Mesendoderm (in vitro differentiated cells): ENCODE measurements at regions not wholly inside any gene's neighbourhood (a gene's known extent, or its start where the extent isn't known, plus 50 kb on each side); places are given as distances from the start of the nearest gene placed in this dataset.

Experiments
- DNase-seq: peaks from one replicate; pipeline ENCODE4 v3.0.0; 2013
- H2AK5ac ChIP-seq: 2 replicates; pipeline ENCODE4 v1.6.1; 2013; ENCODE audit warnings: low read length, inconsistent platforms
- H2BK120ac ChIP-seq: 2 replicates; pipeline ENCODE4 v1.6.1; 2013; ENCODE audit warnings: low read depth, mild to moderate bottlenecking, low read length, moderate library complexity, mixed read lengths
- H2BK15ac ChIP-seq: replicated peaks from 2 replicates; pipeline ENCODE4 v1.6.1; 2013; ENCODE audit warnings: low read depth, mild to moderate bottlenecking, moderate library complexity
- H2BK5ac ChIP-seq: 2 replicates; pipeline ENCODE4 v1.6.1; 2013; ENCODE audit warnings: low read length, inconsistent platforms
- H3K18ac ChIP-seq: 2 replicates; pipeline ENCODE4 v1.6.1; 2013; ENCODE audit warnings: mild to moderate bottlenecking, low read length, mixed read lengths
- H3K23ac ChIP-seq: one replicate; pipeline ENCODE4 v1.6.1; 2013; ENCODE audit warnings: low read length
- H3K27ac ChIP-seq: 2 replicates; pipeline ENCODE4 v1.5.1; 2013; ENCODE audit warnings: low read depth, mild to moderate bottlenecking, inconsistent platforms, low read length, moderate library complexity
- H3K27me3 ChIP-seq: 2 replicates; pipeline ENCODE4 v1.6.1; 2013; ENCODE audit warnings: low read length, control low read depth, mild to moderate bottlenecking, inconsistent platforms; ENCODE audit not compliant: insufficient read depth, poor library complexity
- H3K36me3 ChIP-seq: 2 replicates; pipeline ENCODE4 v1.6.1; 2013; ENCODE audit warnings: low read length, inconsistent platforms; ENCODE audit not compliant: control insufficient read depth, insufficient read depth
- H3K4ac ChIP-seq: one replicate; pipeline ENCODE4 v1.6.1; 2013; ENCODE audit warnings: low read depth, mild to moderate bottlenecking, low read length, moderate library complexity
- H3K4me1 ChIP-seq: 2 replicates; pipeline ENCODE4 v1.6.1; 2013; ENCODE audit warnings: low read depth, low read length, inconsistent platforms; ENCODE audit not compliant: control insufficient read depth
- H3K4me2 ChIP-seq: 2 replicates; pipeline ENCODE4 v1.6.1; 2013; ENCODE audit warnings: low read length
- H3K4me3 ChIP-seq: 2 replicates; pipeline ENCODE4 v1.5.1; 2013; ENCODE audit warnings: mild to moderate bottlenecking, low read length
- H3K56ac ChIP-seq: one replicate; pipeline ENCODE4 v1.6.1; 2013; ENCODE audit warnings: low read length
- H3K79me1 ChIP-seq: 2 replicates; pipeline ENCODE4 v1.6.1; 2013; ENCODE audit warnings: low read length, inconsistent platforms
- H3K79me2 ChIP-seq: 2 replicates; pipeline ENCODE4 v1.6.1; 2013; ENCODE audit warnings: mild to moderate bottlenecking, low read length; ENCODE audit not compliant: control insufficient read depth, insufficient read depth
- H3K9ac ChIP-seq: 2 replicates; pipeline ENCODE4 v1.6.1; 2013; ENCODE audit warnings: low read length, inconsistent platforms
- H4K5ac ChIP-seq: one replicate; pipeline ENCODE4 v1.6.1; 2013; ENCODE audit warnings: low read length
- H4K8ac ChIP-seq: one replicate; pipeline ENCODE4 v1.6.1; 2013; ENCODE audit warnings: low read depth, mild to moderate bottlenecking, control low read depth, low read length, moderate library complexity
- WGBS: extraction: QIAGEN DNeasy Blood & Tissue Kit; methylation state at CpG from one replicate; pipeline ENCODE4 v1.1.7; 2013; ENCODE audit warnings: low lambda C conversion rate, missing lambda C conversion rate; ENCODE audit not compliant: insufficient coverage; ENCODE audit errors: extremely low coverage; 5-methylcytosine and 5-hydroxymethylcytosine counted together

- no peak overlapping the region for H3K18ac ChIP-seq
- H3K23ac ChIP-seq, result no peak overlapping the region
- no peaks in the 10 kb centered on the region for H3K79me2 ChIP-seq
- H3K27ac ChIP-seq, result no peak overlapping the region
- H3K27me3 ChIP-seq, result no peaks in the 10 kb centered on the region
- H3K4ac ChIP-seq, result no peak overlapping the region
- H2BK5ac ChIP-seq, result no peak overlapping the region
- H3K9ac ChIP-seq, result no peak overlapping the region
- H3K56ac ChIP-seq, result no peak overlapping the region
- H2BK15ac ChIP-seq, result no peak overlapping the region
- no peak for DNase-seq
- H2BK120ac ChIP-seq, result no peak overlapping the region
- no peak overlapping the region for H4K5ac ChIP-seq
- H4K8ac ChIP-seq, result no peak overlapping the region
- H3K4me3 ChIP-seq, result no peak overlapping the region
- peaks cover 3% of the 10 kb centered on the region for H3K4me1 ChIP-seq
- H2AK5ac ChIP-seq, result no peak overlapping the region
- no CpG with 5 or more reads among the region's 22 CpGs for WGBS
- H3K36me3 ChIP-seq, result no peaks in the 10 kb centered on the region
- H3K79me1 ChIP-seq, result no peaks in the 10 kb centered on the region
- H3K4me2 ChIP-seq, result no peak overlapping the region
Measured at GRCh38 chr1:30642391-30643120, 80.8 kb downstream of the MATN1 start.

GRCh38 chr1:30641572-30642353 lies 81.6 kb downstream of the MATN1 start:
- Histone ChIP-seq H3K4me1 (peaks cover 3% of the 10 kb centered on the region), H3K4me2 (no peak overlapping the region), H3K79me1 (no peaks in the 10 kb centered on the region), H2BK5ac (no peak overlapping the region), H3K27me3 (no peaks in the 10 kb centered on the region), H3K4ac (no peak overlapping the region), H3K36me3 (no peaks in the 10 kb centered on the region), H2BK15ac (no peak overlapping the region), H3K56ac (no peak overlapping the region), H3K4me3 (no peak overlapping the region), H3K18ac (no peak overlapping the region), H2BK120ac (no peak overlapping the region), H3K27ac (no peak overlapping the region), H3K9ac (no peak overlapping the region), H4K8ac (no peak overlapping the region), H4K5ac (no peak overlapping the region), H3K23ac (no peak overlapping the region), H2AK5ac (no peak overlapping the region), H3K79me2 (no peaks in the 10 kb centered on the region)
- DNase-seq, result no peak
- WGBS, result no CpG with 5 or more reads among the region's 13 CpGs

- Histone ChIP-seq H3K4me1 (peaks cover 3% of the 10 kb centered on the region), H3K9ac (no peak overlapping the region), H2BK5ac (no peak overlapping the region), H3K27ac (no peak overlapping the region), H2AK5ac (no peak overlapping the region), H3K4me2 (no peak overlapping the region), H3K79me2 (no peaks in the 10 kb centered on the region), H2BK120ac (no peak overlapping the region), H3K23ac (no peak overlapping the region), H4K5ac (no peak overlapping the region), H3K18ac (no peak overlapping the region), H3K56ac (peak overlapping the region; percentile 19), H3K4me3 (no peak overlapping the region), H3K36me3 (no peaks in the 10 kb centered on the region), H4K8ac (no peak overlapping the region), H3K79me1 (no peaks in the 10 kb centered on the region), H3K4ac (no peak overlapping the region), H2BK15ac (no peak overlapping the region), H3K27me3 (no peaks in the 10 kb centered on the region)
- no peak for DNase-seq
- no CpG with 5 or more reads among the region's 13 CpGs for WGBS
Measured at GRCh38 chr1:30639881-30640452, 83.4 kb downstream of the MATN1 start.

- no peak overlapping the region for H3K23ac ChIP-seq
- H3K9ac ChIP-seq, result no peak overlapping the region
- H3K27me3 ChIP-seq, result no peaks in the 10 kb centered on the region
- H4K8ac ChIP-seq, result no peak overlapping the region
- H3K18ac ChIP-seq, result no peak overlapping the region
- H3K79me2 ChIP-seq, result no peaks in the 10 kb centered on the region
- no peak overlapping the region for H4K5ac ChIP-seq
- WGBS, result no CpG with 5 or more reads among the region's 5 CpGs
- H3K56ac ChIP-seq, result no peak overlapping the region
- no peak overlapping the region for H3K4me3 ChIP-seq
- H3K4ac ChIP-seq, result no peak overlapping the region
- no peak overlapping the region for H2BK5ac ChIP-seq
- H2AK5ac ChIP-seq, result no peak overlapping the region
- H3K79me1 ChIP-seq, result no peaks in the 10 kb centered on the region
- H2BK15ac ChIP-seq, result no peak overlapping the region
- no peak overlapping the region for H3K27ac ChIP-seq
- peak; percentile 54 for DNase-seq
- no peak overlapping the region for H3K4me2 ChIP-seq
- peaks cover 3% of the 10 kb centered on the region for H3K4me1 ChIP-seq
- no peaks in the 10 kb centered on the region for H3K36me3 ChIP-seq
- H2BK120ac ChIP-seq, result no peak overlapping the region
Measured at GRCh38 chr1:30638811-30639210, 84.6 kb downstream of the MATN1 start.

GRCh38 chr1:30638086-30638485 lies 85.3 kb downstream of the MATN1 start:
- Histone ChIP-seq H2BK15ac (no peak overlapping the region), H3K9ac (no peak overlapping the region), H3K56ac (no peak overlapping the region), H3K4me3 (no peak overlapping the region), H3K4me2 (no peak overlapping the region), H3K36me3 (no peaks in the 10 kb centered on the region), H4K5ac (no peak overlapping the region), H3K4me1 (peaks cover 3% of the 10 kb centered on the region), H3K27me3 (no peaks in the 10 kb centered on the region), H3K27ac (no peak overlapping the region), H2AK5ac (no peak overlapping the region), H3K79me1 (no peaks in the 10 kb centered on the region), H4K8ac (no peak overlapping the region), H2BK5ac (no peak overlapping the region), H3K18ac (no peak overlapping the region), H3K4ac (no peak overlapping the region), H3K79me2 (no peaks in the 10 kb centered on the region), H2BK120ac (no peak overlapping the region), H3K23ac (no peak overlapping the region)
- no CpG with 5 or more reads among the region's 4 CpGs for WGBS
- DNase-seq, result no peak
